ENCODE measurements at regions not wholly inside any gene's neighbourhood (a gene's known extent, or its start where the extent isn't known, plus 50 kb on each side); places are given as distances from the start of the nearest gene placed in this dataset.

DNA sequence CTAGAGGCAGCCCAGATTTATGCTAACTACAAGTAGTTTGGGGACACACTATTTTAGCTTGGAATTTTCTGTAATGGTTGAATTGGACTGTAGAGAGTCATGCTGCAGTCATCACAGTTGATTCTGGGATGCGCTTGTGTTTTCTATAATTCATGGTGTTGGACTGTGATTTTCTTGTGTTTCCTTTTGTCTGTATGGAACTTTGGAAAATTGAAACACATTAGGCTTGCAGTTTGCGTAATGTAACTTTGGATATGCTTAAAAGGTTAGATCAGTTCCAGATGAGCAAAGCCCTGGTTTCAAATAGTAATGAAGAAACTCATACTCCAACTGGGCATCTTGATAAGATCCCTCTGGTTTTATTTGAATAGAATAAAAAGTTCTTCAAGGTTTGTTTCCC is 502.2 kb downstream of the ARL4A start:
- TF ChIP-seq, protein P1, sequence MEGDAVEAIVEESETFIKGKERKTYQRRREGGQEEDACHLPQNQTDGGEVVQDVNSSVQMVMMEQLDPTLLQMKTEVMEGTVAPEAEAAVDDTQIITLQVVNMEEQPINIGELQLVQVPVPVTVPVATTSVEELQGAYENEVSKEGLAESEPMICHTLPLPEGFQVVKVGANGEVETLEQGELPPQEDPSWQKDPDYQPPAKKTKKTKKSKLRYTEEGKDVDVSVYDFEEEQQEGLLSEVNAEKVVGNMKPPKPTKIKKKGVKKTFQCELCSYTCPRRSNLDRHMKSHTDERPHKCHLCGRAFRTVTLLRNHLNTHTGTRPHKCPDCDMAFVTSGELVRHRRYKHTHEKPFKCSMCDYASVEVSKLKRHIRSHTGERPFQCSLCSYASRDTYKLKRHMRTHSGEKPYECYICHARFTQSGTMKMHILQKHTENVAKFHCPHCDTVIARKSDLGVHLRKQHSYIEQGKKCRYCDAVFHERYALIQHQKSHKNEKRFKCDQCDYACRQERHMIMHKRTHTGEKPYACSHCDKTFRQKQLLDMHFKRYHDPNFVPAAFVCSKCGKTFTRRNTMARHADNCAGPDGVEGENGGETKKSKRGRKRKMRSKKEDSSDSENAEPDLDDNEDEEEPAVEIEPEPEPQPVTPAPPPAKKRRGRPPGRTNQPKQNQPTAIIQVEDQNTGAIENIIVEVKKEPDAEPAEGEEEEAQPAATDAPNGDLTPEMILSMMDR (IDR thresholded peaks at IDR 0.05; ENCODE audit: insufficient read depth, low read depth, low read length), result no peak
- no peak overlapping the region for H3K4me3 ChIP-seq (ENCODE audit: low read depth, low read length)
- POLR2A ChIA-PET, result no interaction called here
- DNase-seq (ENCODE audit: low read depth), result no peak
- H3K27me3 ChIP-seq (ENCODE audit: control insufficient read depth, insufficient read depth, low read length), result no peaks in the 10 kb centered on the region
- no peaks in the 10 kb centered on the region for H3K36me3 ChIP-seq (ENCODE audit: control insufficient read depth, insufficient read depth, low read length)
- CTCF ChIA-PET, result no interaction called here

DNA sequence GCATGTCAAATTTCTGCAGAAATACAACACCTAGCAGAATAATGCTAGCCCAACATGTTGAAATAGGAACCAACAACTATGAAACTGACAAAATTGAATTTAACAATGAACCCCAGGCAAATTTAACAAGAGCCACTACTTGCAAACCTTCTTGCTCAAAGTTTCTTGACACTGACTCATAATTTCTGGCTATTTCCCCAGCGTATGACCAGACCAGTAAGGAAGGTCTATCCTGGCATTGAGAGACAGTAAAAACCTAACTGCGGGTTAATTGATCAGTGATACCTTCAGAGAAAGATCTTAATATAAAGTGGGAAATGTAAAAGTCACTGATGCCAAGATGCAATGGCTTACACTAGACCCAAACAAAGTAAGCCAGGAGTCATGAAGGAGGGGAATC is 510.1 kb downstream of the ARL4A start:
- DNase-seq (ENCODE audit: low read depth), result no peak
- POLR2A ChIA-PET, result no interaction called here
- no peak overlapping the region for H3K4me3 ChIP-seq (ENCODE audit: low read depth, low read length)
- no peaks in the 10 kb centered on the region for H3K36me3 ChIP-seq (ENCODE audit: control insufficient read depth, insufficient read depth, low read length)
- CTCF ChIA-PET, result no interaction called here
- TF ChIP-seq, protein P1 (IDR thresholded peaks at IDR 0.05; ENCODE audit: insufficient read depth, low read depth, low read length), result no peak
- no peaks in the 10 kb centered on the region for H3K27me3 ChIP-seq (ENCODE audit: control insufficient read depth, insufficient read depth, low read length)

DNA sequence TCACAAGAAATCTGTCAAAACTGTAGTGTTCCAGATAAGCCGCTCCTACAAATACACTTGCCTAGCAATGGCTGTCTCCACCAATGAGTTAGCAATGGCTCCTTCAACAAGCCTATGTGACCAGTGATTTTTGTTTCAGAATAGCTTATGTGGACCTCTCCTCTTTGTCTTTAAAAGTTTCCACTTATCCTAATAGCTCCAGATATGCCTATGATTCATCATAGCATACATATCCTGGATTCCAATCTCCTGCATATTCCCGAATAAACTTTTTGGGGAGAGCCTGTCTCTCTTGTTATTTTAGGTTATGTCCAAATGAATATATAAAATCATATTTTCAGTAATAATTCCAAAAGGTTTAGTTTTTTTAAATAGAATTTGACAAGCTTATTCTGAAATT is 510.6 kb downstream of the ARL4A start:
- CTCF ChIA-PET, result no interaction called here

DNA sequence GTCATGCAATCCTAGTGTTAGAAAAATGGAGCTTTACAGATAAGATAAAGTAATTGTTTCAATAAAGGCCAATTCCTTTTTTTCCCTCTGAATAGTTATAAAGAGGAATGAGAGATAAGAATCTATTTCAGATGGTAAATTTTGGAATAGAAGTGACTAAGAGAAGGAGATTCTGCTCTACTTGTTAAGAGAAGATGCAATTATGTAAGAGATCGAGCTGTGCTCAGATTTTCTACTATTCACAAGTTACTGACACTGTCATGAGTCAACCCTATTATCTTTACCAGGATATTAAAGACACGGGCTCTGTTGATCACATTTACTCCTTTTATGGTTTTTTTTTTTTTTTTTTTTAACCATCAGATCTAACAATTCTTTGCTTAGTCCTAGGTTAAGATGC is 511.3 kb downstream of the ARL4A start:
- DNase-seq (ENCODE audit: low read depth), result no peak
- no peaks in the 10 kb centered on the region for H3K27me3 ChIP-seq (ENCODE audit: control insufficient read depth, insufficient read depth, low read length)
- CTCF ChIA-PET, result no interaction called here
- TF ChIP-seq, protein P1 (IDR thresholded peaks at IDR 0.05; ENCODE audit: insufficient read depth, low read depth, low read length), result no peak
- POLR2A ChIA-PET, result no interaction called here
- H3K4me3 ChIP-seq (ENCODE audit: low read depth, low read length), result no peak overlapping the region
- H3K36me3 ChIP-seq (ENCODE audit: control insufficient read depth, insufficient read depth, low read length), result no peaks in the 10 kb centered on the region

More for the DNA sequence above, 510.6 kb downstream of the ARL4A start:
- Histone ChIP-seq H3K4me3 (ENCODE audit: low read depth, low read length) (no peak overlapping the region), H3K27me3 (ENCODE audit: control insufficient read depth, insufficient read depth, low read length) (no peaks in the 10 kb centered on the region), H3K36me3 (ENCODE audit: control insufficient read depth, insufficient read depth, low read length) (no peaks in the 10 kb centered on the region)
- no peak for DNase-seq (ENCODE audit: low read depth)
- POLR2A ChIA-PET, result no interaction called here
- TF ChIP-seq, protein P1 (IDR thresholded peaks at IDR 0.05; ENCODE audit: insufficient read depth, low read depth, low read length), result no peak

DNA sequence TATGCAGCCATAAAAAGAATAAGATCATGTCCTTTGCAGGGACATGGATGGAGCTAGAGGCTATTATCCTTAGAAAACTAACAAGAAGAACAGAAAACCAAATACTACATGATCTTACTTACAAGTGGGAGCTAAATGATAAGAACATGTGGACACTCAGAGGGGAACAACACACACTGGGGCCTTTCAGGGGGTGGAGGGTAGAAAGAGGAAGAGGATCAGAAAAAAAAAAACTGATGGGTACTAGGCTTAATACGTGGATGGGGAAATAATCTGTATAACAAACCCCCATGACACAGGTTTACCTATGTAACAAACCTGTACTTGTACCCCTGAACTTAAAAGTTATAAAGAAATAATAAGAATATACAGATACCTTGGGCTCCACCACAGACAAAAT is 514.2 kb downstream of the ARL4A start:
- Histone ChIP-seq H3K4me3 (ENCODE audit: low read depth, low read length) (no peak overlapping the region), H3K27me3 (ENCODE audit: control insufficient read depth, insufficient read depth, low read length) (no peaks in the 10 kb centered on the region), H3K36me3 (ENCODE audit: control insufficient read depth, insufficient read depth, low read length) (no peaks in the 10 kb centered on the region)
- ChIA-PET CTCF (interaction anchor here (1.7 to 1.8 kb wide), 2 partner anchors 10 to 515 kb away, joined by 4 to 5 read pairs; no protein-coding TSS in a partner anchor), POLR2A (no interaction called here)
- TF ChIP-seq, protein P1 (IDR thresholded peaks at IDR 0.05; ENCODE audit: insufficient read depth, low read depth, low read length), result no peak
- no peak for DNase-seq (ENCODE audit: low read depth)

Data from BJ (cell line).